CD4-positive, alpha-beta memory T cell (primary cell): ENCODE measurements at regions not wholly inside any gene's neighbourhood (a gene's known extent, or its start where the extent isn't known, plus 50 kb on each side); places are given as distances from the start of the nearest gene placed in this dataset.

ENCODE experiments used
- CTCF ChIA-PET: fragments of 350-600 bp; sonication (Branson Sonifier 250); formaldehyde crosslinking; loops from one replicate; lab custom pipeline; 2021; ENCODE audit warnings: inconsistent platforms; ENCODE audit not compliant: partially characterized antibody; lab: Charles Lee
- POLR2A ChIA-PET: fragments of 350-600 bp; sonication (Branson Sonifier 250); formaldehyde crosslinking; loops from one replicate; lab custom pipeline; 2021; ENCODE audit not compliant: partially characterized antibody; lab: Charles Lee
- DNase-seq, 5 donors: peaks; one replicate each; pipeline versions ENCODE4 v3.0.0 to v3.0.0-alpha.2; 2020 to 2022; ENCODE audit warnings: mixed read lengths in 1 of 5
- H3K27ac ChIP-seq: one replicate; pipeline ENCODE4 v1.7.0; 2013; ENCODE audit warnings: low read depth, low read length
- H3K27me3 ChIP-seq: 2 replicates; pipeline ENCODE4 v1.7.0; 2013; ENCODE audit warnings: mild to moderate bottlenecking, low read length, moderate library complexity; ENCODE audit not compliant: insufficient read depth
- H3K36me3 ChIP-seq: 2 replicates; pipeline ENCODE4 v1.7.0; 2013; ENCODE audit warnings: mild to moderate bottlenecking, low read length, moderate library complexity; ENCODE audit not compliant: insufficient read depth
- H3K4me1 ChIP-seq: 2 replicates; pipeline ENCODE4 v1.7.0; 2013; ENCODE audit warnings: mild to moderate bottlenecking, low read length, moderate library complexity; ENCODE audit not compliant: insufficient read depth
- H3K4me3 ChIP-seq, 2 donors: one replicate each; pipeline ENCODE4 v1.7.0; 2013; ENCODE audit warnings: low read length in 2 of 2, mild to moderate bottlenecking in 1 of 2
- H3K9me3 ChIP-seq, 2 donors: one replicate each; pipeline ENCODE4 v1.7.0; 2013; ENCODE audit warnings: low read length in 2 of 2, control low read depth in 1 of 2; ENCODE audit not compliant: control insufficient read depth in 1 of 2
- H3K27ac Mint-ChIP-seq, 7 donors: one replicate each; pipeline ENCODE4 v1.8.0; 2020 to 2021; ENCODE audit warnings: mixed read lengths in 7 of 7, mild to moderate bottlenecking in 6 of 7, inconsistent platforms in 3 of 7, moderate library complexity in 3 of 7
- H3K27me3 Mint-ChIP-seq, 2 donors: one replicate each; pipeline ENCODE4 v1.8.0; 2020 to 2021; ENCODE audit warnings: mixed read lengths in 2 of 2
- H3K36me3 Mint-ChIP-seq, 2 donors: one replicate each; pipeline ENCODE4 v1.8.0; 2020 to 2021; ENCODE audit warnings: mixed read lengths in 2 of 2, inconsistent platforms in 1 of 2, mild to moderate bottlenecking in 1 of 2
- H3K4me1 Mint-ChIP-seq, 4 donors: one replicate each; pipeline ENCODE4 v1.8.0; 2020 to 2021; ENCODE audit warnings: mixed read lengths in 4 of 4, mild to moderate bottlenecking in 1 of 4
- H3K4me3 Mint-ChIP-seq, 8 donors: one replicate each; pipeline ENCODE4 v1.8.0; 2020 to 2021; ENCODE audit warnings: mixed read lengths in 8 of 8, mild to moderate bottlenecking in 7 of 8, moderate library complexity in 6 of 8, inconsistent platforms in 3 of 8
- H3K9me3 Mint-ChIP-seq, 8 donors: one replicate each; pipeline ENCODE4 v1.8.0; 2020 to 2021; ENCODE audit warnings: mixed read lengths in 8 of 8, mild to moderate bottlenecking in 5 of 8, inconsistent platforms in 3 of 8, moderate library complexity in 1 of 8
- intact Hi-C: fragments of 100-400 bp; cut with micrococcal nuclease; formaldehyde crosslinking; loops from one replicate; pipeline ENCODE4 v1.15.1; 2023

GRCh38 chr5:123756318-123756665, 244.3 kb downstream of the CSNK1G3 start:
- H3K27me3 Mint-ChIP-seq: no peaks in the 10 kb centered on the region
- H3K4me3 Mint-ChIP-seq: no peak overlapping the region
- Histone ChIP-seq H3K9me3 (no peaks in the 10 kb centered on the region), H3K4me1 (no peaks in the 10 kb centered on the region), H3K36me3 (no peaks in the 10 kb centered on the region), H3K4me3 (no peak overlapping the region), H3K27ac (no peak overlapping the region), H3K27me3 (no peaks in the 10 kb centered on the region)
- H3K9me3 Mint-ChIP-seq: peaks cover 0 to 2% (median 0%) of the 10 kb centered on the region in 8 donors
- DNase-seq: no peak
- no peaks in the 10 kb centered on the region for H3K4me1 Mint-ChIP-seq
- intact Hi-C loops: no loop called here
- CTCF ChIA-PET: no interaction called here
- H3K27ac Mint-ChIP-seq: no peak overlapping the region
- POLR2A ChIA-PET: no interaction called here
- H3K36me3 Mint-ChIP-seq: no peaks in the 10 kb centered on the region

GRCh38 chr5:123755653-123756317, 243.8 kb downstream of the CSNK1G3 start:
- Mint-ChIP-seq H3K27me3 (no peaks in the 10 kb centered on the region), H3K4me1 (no peaks in the 10 kb centered on the region), H3K4me3 (no peak overlapping the region), H3K9me3 (peaks cover 0 to 2% (median 0%) of the 10 kb centered on the region in 8 donors), H3K36me3 (no peaks in the 10 kb centered on the region), H3K27ac (no peak overlapping the region)
- Histone ChIP-seq H3K4me1 (no peaks in the 10 kb centered on the region), H3K9me3 (no peaks in the 10 kb centered on the region), H3K27ac (no peak overlapping the region), H3K4me3 (no peak overlapping the region), H3K36me3 (no peaks in the 10 kb centered on the region), H3K27me3 (no peaks in the 10 kb centered on the region)
- ChIA-PET CTCF (no interaction called here), POLR2A (no interaction called here)
- DNase-seq: no peak
- intact Hi-C loops: no loop called here

GRCh38 chr5:123754908-123755307, 242.9 kb downstream of the CSNK1G3 start:
- no peak for DNase-seq
- no peaks in the 10 kb centered on the region for H3K36me3 Mint-ChIP-seq

GRCh38 chr5:123753937-123754891, 242.2 kb downstream of the CSNK1G3 start:
- Histone ChIP-seq H3K27me3 (no peaks in the 10 kb centered on the region), H3K27ac (no peak overlapping the region), H3K36me3 (no peaks in the 10 kb centered on the region), H3K9me3 (no peaks in the 10 kb centered on the region), H3K4me1 (no peaks in the 10 kb centered on the region), H3K4me3 (no peak overlapping the region)
- no peaks in the 10 kb centered on the region for H3K27me3 Mint-ChIP-seq
- H3K4me1 Mint-ChIP-seq: no peaks in the 10 kb centered on the region
- POLR2A ChIA-PET: no interaction called here
- CTCF ChIA-PET: interaction anchor here (0.6 kb wide), 1 partner anchor 697 kb away, joined by 3 read pairs; no protein-coding TSS in a partner anchor
- intact Hi-C loops: no loop called here
- H3K27ac Mint-ChIP-seq: no peak overlapping the region
- DNase-seq: no peak
- no peaks in the 10 kb centered on the region for H3K36me3 Mint-ChIP-seq
- peaks cover 0 to 2% (median 0%) of the 10 kb centered on the region in 8 donors for H3K9me3 Mint-ChIP-seq
- no peak overlapping the region for H3K4me3 Mint-ChIP-seq

More at GRCh38 chr5:123754908-123755307, 242.9 kb downstream of the CSNK1G3 start:
- no peak overlapping the region for H3K27ac ChIP-seq
- ChIA-PET POLR2A (no interaction called here), CTCF (interaction anchor here (0.6 kb wide), 1 partner anchor 696 kb away, joined by 3 read pairs; no protein-coding TSS in a partner anchor)
- intact Hi-C loops: no loop called here
- H3K4me3 Mint-ChIP-seq: no peak overlapping the region
- H3K27me3 ChIP-seq: no peaks in the 10 kb centered on the region
- no peaks in the 10 kb centered on the region for H3K4me1 Mint-ChIP-seq
- H3K27ac Mint-ChIP-seq: no peak overlapping the region
- no peaks in the 10 kb centered on the region for H3K9me3 ChIP-seq
- H3K4me3 ChIP-seq: no peak overlapping the region
- H3K36me3 ChIP-seq: no peaks in the 10 kb centered on the region
- no peaks in the 10 kb centered on the region for H3K27me3 Mint-ChIP-seq
- peaks cover 0 to 2% (median 0%) of the 10 kb centered on the region in 8 donors for H3K9me3 Mint-ChIP-seq
- H3K4me1 ChIP-seq: no peaks in the 10 kb centered on the region

GRCh38 chr5:123753180-123753936, 241.4 kb downstream of the CSNK1G3 start:
- Mint-ChIP-seq H3K4me3 (no peak overlapping the region), H3K4me1 (no peaks in the 10 kb centered on the region), H3K9me3 (peaks cover 0 to 2% (median 0%) of the 10 kb centered on the region in 8 donors), H3K27me3 (no peaks in the 10 kb centered on the region), H3K36me3 (no peaks in the 10 kb centered on the region), H3K27ac (no peak overlapping the region)
- no peaks in the 10 kb centered on the region for H3K27me3 ChIP-seq
- H3K4me1 ChIP-seq: no peaks in the 10 kb centered on the region
- intact Hi-C loops: no loop called here
- ChIA-PET POLR2A (no interaction called here), CTCF (no interaction called here)
- no peak for DNase-seq
- H3K27ac ChIP-seq: no peak overlapping the region
- H3K36me3 ChIP-seq: no peaks in the 10 kb centered on the region
- no peak overlapping the region for H3K4me3 ChIP-seq
- no peaks in the 10 kb centered on the region for H3K9me3 ChIP-seq

- Histone ChIP-seq H3K27ac (no peak overlapping the region), H3K36me3 (no peaks in the 10 kb centered on the region), H3K4me1 (no peaks in the 10 kb centered on the region), H3K9me3 (no peaks in the 10 kb centered on the region), H3K4me3 (no peak overlapping the region), H3K27me3 (no peaks in the 10 kb centered on the region)
- Mint-ChIP-seq H3K4me3 (no peak overlapping the region), H3K27me3 (no peaks in the 10 kb centered on the region), H3K4me1 (no peaks in the 10 kb centered on the region), H3K27ac (no peak overlapping the region), H3K9me3 (peaks cover 0 to 3% (median 0%) of the 10 kb centered on the region in 8 donors), H3K36me3 (no peaks in the 10 kb centered on the region)
- intact Hi-C loops: no loop called here
- ChIA-PET POLR2A (no interaction called here), CTCF (no interaction called here)
- no peak for DNase-seq
Observed at GRCh38 chr5:123752552-123753179, 240.7 kb downstream of the CSNK1G3 start.
